GM21619 (cell line): ENCODE measurements at regions not wholly inside any gene's neighbourhood (a gene's known extent, or its start where the extent isn't known, plus 50 kb on each side); places are given as distances from the start of the nearest gene placed in this dataset.
"Not testable (repeated sequence)": the region's sequence is repeated elsewhere in the genome, so short reads cannot be mapped to it uniquely, and the experiment has no call there.

ENCODE experiments used
- ATAC-seq: cut with Tn5 transposase; IDR thresholded peaks from one replicate; pipeline ENCODE4 v1.9.1; 2021; ENCODE audit not compliant: unreplicated experiment

DNA sequence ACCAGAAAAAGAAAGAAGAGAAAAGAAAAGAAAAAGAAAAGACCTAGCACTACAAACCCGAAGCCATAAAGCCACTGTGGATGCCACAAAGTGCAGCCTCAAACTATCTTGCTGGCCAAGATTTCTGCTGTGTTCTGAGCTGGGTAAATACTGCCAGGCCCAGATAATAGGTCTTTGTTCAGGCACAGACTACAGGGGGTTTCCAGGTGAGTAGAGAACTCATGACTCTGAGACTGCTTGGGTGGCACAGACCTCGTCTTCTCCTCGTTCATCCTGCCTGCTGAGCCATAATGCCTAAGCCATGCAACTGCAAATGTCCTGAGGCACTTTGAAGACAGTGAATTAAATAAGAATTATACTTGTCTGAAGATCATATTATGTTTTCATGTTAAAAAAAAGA, 651.8 kb downstream of the LMO4 start:
- ATAC-seq: no peak

DNA sequence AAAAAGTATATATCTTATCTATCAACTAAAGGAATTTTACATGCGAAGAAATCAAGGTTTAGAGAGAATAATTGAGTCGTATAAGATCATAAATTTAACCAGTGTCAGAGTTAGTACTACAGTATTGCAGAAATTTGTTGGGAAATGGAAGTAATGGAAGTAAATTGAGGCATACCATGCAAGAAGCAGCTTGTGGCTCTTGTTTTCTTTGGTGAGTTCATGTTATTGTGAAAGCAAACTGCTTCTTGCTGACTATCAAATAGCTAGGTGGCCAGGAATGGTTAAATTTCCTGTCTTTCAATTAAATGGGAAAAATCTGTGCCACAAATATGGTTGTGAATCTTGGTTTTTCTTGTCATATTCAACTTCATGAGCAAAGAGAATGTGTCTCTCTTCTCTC, 652.7 kb downstream of the LMO4 start:
- ATAC-seq: no peak

DNA sequence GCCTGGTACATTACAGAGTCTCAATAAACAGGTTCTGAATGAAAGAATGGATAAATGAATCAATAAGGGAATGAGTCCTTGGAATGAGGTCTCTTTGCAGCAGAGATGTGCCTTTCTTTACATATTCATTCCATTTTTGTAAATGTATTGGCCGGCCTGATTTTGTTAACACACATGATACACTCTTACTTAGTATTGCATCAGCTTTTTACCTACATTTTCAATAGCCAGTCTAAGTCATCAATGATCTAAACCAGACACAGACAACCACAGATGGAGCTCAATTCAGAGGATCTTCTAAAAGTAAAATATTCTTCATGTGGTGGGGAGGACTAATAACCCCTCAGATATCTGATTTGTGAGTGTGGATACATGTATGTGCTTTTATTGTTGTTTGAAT, 653.1 kb downstream of the LMO4 start:
- no peak for ATAC-seq

DNA sequence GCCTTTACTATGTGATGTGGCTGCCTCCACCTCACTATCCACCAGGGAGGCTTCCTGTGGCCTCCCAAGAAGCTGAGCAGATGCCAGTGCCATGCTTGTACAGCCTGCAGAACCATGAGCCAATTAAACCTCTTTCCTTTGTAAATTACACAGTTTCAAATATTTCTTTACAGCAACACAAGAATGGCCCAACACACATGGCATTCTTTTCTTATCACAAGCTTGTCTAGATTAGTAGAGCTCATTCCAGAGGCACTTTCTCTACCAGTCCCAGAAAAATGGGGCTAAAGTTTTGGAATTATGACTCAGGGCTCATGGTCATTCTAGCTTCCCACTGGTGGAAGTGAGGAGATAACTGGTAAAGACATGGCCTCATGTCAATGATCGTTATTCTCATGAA, 655.2 kb downstream of the LMO4 start:
- ATAC-seq: no peak

DNA sequence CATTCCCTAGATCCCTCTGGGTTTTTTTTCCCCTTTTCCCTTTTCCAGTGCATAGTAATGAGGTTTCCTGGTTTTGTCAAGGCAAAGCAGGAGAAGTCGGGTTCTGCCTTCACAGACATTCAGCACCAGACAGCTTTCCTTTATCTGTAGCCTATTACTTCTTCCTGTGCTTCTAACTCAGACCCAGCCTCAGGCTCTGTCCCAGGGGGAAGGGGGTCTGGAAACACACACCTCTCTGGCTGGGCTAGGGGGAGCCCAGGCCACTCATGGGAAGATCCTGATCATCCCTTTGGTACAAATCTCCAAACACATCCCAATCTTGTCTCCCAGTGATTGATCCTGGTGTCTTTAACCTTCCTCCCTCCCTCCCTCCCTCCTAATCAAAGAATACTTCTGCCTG, 656.4 kb downstream of the LMO4 start:
- no peak for ATAC-seq

DNA sequence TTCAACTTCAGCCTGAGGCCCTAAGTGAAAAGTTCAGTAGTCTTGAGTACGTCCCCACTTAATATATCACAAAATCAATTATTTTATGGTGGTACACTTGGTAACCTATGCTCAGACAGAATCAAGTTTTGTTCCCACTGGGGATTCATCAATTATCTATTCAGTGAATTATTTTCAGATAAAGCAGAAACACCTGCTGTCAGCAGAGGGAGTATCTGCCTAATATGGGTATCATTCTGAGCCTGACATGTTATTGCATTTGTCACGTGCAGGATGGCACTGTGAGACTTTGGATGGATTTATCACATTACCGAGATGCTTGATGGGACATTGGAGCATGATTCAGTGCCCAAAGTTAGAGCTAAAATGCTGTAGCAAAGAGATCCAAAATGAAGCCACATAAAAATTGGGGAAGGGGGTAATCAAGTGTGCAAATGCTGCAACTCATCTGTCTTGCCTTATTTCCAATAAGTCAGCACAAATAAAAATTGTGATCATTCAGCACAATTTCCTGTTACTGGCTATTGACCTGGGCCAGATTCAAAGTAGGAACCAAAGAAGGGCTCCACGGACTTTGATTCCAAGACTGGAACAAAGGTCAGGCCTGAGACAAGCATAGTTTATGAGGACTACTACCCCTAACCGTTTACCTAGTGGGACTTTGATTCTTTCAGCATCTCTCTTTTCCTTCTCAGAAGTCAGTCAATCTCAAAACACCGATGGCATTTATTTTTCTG, 657.6 kb downstream of the LMO4 start:
- no peak for ATAC-seq

DNA sequence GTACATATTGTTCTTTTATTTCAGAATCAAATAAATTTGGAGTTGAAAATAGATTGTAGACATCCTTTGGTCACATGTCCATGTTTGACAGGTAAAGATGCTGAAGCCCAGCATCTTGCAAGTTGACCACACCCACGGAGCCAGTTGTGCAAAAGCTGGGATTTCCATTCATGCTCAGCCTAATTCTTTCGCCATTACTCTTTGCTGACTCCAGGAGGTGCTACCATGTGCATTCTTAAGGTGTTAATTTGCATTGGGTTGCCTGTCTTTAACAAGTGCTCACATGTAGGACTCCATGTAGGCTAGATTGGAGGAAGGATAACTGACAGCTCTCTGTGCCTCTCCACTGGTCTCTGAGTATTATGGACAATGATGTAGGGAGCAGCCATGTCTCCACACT, 660.7 kb downstream of the LMO4 start:
- no peak for ATAC-seq

DNA sequence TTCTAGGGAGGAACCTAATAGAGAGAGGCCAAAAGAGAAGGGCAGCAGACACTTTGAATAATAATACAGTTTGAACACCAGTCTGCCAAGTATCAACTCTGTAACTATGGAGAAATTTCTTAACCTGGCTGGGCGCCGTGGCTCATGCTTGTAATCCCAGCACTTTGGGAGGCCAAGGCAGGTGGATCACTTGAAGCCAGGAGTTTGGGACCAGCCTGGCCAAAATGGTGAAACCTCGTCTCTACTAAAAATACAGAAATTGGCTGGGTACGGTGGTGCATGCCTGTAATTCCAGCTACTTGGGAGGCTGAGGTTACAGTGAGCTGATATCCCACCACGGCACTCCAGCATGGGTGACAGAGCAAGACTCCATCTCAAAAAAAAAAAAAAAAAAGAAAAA, 663.9 kb downstream of the LMO4 start:
- not testable (repeated sequence) for ATAC-seq

DNA sequence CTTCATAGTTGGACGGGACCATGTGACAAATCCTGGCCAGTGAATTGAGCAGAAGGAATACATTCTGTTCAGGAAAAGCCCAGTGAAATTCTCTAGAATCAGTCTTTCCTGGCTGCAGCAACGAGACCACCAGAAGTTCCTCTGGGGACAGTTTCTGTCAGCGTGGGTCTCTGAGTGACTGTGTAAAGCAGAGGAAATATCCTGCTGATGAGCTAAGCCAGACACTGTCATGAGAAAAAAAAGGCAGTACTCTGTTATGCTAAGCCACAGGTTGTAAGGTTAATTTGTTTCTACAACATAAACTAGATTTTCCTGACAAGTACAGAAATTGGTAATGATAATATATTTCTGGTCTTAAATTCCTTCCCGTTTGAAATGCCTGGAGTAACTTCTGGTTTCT, 664.4 kb downstream of the LMO4 start:
- no peak for ATAC-seq

DNA sequence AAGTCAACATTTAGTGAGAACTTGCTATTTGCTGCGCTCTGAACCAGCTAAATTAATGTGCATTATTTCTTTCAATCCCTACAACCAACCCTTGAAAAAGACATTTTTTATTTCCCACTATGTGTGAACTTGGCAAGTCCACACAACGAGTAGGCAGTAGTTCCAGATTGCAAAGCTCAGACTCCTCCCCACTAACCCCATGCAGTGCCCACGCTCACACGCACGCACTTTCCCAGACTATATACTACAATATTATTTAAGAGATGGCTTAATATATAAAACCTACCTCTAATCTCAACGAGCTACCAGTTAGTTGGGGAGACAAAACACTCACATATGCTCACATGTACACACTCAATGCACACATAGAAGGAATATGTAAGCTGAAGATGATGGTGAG, 671.2 kb downstream of the LMO4 start:
- ATAC-seq: no peak

DNA sequence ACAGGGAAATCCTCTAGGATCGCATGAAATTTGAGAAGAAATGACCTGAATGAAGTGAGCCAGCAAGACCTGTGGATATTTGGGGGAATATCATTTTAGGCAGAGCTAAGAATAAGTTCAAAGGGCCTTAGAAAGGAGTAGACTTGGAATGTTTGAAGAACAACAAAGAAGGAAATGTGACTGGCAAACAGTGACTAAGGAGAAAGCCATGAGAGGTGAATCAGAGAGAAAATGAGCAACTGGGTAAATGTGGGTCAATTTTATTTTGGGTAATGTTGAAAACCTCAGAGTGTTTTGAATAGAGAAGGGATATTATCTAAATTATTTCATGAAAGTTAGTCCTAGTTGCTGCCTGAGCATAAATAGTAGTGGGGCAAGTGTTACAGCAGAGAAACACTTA, 672.8 kb downstream of the LMO4 start:
- no peak for ATAC-seq

DNA sequence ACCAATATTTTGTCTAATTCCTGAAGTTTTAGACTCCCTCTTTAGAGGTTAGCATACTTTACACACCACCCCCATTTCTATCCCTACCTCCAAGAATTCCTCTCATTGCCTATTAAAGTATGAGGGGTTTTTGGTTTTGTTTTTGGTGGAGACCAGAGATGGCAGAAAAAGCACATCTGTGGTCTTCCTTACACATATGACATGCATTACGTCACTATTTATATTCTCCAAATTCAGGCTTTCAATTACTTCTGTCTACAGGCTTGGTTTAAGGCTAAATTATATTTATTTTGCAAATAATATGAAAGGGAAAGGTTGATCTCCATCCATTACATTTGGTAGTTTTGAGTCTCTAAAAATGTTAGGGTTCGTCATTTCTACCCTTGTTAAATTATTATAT, 674.6 kb downstream of the LMO4 start:
- ATAC-seq: no peak

DNA sequence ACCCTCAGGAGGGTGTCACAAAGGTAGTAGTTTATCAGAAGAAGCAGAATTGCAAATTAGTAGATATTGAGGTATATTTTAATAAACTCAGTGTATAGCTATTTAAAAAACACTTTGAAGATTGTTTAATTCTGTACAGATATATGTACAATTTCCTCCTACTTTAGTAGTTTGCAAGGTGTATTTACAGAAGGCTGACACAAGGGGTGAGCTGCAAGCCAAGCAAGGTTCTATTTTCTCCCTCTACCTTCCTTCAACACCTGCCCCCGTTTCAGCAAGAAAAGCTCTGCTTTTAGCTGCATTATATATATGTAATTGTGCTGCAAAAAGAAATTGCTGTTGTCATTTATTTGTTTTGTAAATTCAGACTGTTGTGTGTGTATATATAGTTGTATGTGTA, 674.2 kb upstream of the PKN2 start:
- no peak for ATAC-seq

DNA sequence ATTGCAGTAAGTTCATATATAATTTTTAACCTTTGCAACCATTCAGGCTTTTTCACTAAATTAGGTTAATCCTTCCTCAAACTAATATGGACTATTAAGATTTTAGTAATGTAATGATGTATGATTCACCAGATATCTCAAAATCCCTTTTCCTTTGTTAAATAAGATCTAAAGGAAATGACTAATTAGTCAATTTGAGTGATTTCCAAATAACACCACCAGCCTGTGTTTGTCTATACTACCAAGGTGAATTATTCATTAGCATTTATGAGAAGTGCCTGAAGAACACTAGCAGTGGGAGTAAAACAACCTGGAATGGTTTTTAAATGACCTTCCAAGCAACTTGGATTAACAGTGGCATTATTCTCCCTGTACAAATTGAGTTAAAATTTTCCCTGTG, 670.6 kb upstream of the PKN2 start:
- ATAC-seq: no peak

DNA sequence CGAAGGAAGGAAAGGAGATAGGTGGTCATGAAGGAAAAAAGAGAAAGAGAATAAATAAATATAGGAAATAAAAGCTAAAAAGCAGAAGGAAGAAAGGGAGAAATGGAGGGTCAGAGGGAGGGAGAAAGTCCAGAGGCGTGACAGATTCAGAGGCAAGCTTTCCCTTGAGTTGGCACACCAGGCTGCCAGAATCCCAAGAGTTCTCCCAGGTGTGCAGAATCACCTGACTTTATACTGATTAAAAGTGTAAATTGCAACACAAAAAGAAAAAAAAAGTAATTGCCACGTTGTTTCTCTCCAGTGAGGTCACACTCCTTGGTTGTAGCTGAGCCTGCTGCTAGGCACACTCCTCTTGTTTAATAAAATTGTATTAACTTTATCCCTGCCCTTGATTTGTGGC, 669.9 kb upstream of the PKN2 start:
- ATAC-seq: no peak

DNA sequence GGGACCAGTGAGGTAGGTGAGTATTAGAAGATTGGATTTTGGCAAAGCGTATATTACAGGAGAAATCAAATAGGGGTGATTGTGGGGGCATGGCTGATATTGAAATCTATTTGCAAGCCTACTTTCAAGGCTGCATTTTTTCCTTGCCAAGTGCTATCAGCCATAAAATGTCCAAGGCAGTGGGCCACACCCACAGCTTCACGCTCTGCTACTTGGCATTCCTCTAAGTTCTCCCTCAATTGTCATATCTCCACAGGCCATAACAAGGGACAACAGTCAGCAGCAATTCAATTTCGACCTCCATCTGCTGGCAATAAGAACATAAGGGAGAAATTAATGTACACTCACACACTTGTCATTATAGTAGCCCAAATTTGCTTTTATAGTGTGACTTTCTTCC, 667.1 kb upstream of the PKN2 start:
- no peak for ATAC-seq

DNA sequence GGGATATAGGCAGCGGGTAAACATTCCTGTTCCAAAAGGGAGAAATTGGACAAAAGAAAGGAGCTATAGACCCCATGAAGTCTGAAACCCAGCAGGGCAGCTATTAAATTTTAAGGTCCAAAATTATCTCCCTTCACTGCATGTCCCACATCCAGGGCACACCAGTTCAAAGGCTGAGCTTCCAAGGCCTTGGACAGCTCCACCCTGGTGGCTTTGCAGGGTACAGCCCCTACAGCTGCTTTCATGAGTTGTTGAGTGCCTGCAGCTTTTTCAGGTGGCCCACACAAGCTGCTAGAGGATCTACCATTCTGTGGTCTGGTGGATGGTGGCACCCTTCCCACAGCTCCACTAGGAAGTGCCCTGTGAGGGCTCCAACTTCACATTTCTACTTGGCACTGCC, 662.5 kb upstream of the PKN2 start:
- ATAC-seq: no peak

DNA sequence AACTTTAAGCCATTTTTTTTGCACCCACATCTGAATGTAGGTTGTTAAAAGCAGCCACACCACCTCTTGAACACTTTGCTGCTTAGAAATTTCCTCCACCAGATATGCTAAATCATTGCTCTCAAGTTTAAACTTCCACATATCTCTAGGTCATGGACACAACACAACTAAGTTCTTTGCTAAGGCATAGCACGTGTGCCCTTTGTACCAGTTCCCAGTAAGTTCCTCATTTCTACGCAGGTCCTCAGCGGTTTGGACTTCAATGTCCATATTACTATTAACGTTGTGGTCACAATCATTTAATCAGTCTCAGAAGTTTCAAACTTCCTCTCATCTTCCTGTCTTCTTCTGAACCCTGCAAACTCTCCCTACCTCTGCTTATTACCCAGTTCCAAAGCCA, 661.6 kb upstream of the PKN2 start:
- ATAC-seq: no peak

DNA sequence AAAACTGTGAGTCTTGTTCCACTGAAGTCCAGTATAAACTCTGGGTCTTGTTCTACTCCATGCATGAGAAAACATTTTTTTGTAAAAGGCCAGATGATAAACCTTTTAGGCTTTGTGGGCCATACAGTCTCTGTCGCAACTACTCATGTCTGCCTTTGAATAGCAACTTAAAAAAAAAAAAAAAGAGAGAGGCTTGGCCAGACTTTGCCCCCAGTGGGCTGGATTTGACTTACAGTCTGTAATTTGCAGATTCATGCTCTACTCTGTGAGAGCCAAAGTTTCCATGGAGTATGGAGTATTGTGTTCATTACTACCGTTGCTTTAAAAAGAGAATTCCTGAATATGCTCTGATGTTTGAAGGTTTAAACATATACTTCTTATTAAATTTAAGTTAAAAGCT, 654.9 kb upstream of the PKN2 start:
- no peak for ATAC-seq

DNA sequence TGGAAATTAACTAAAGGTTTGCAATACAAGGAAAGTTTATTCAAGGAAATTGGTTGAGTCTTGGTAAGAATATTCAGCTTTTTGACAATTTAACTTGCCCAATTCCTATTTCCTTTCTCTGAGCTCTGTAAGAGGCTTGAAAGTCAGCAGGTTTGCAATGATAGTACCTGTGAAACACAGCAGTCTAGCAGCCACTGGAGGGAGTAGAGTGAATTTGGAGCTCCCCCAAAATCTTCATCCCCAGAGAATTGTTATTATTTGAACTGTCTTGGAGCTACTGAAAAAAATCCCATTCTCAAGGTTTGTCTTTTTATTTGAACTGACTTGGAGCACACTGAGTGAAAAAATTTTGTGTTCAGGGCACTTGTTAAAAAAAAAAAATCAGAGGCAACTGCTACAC, 654.2 kb upstream of the PKN2 start:
- ATAC-seq: no peak

DNA sequence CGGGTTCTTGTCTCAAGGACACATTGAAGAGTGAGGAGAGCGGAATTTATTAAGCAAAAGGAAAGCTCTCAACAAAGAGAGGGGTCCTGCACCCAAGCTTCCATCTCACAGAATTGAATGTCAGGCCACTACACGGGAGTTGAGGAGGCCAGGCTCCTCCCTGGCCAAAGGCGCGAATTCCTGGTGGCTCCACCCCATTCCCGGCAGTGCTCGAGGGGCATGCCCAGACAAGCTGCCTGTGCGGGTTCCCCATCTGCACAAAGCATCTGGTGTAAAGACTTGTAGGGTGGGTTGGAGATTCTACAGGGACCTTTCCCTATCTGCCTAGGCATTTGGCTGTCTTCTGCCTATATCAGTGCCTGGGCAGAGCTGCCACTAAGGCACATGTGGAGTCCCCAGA, 648.5 kb upstream of the PKN2 start:
- ATAC-seq: no peak

DNA sequence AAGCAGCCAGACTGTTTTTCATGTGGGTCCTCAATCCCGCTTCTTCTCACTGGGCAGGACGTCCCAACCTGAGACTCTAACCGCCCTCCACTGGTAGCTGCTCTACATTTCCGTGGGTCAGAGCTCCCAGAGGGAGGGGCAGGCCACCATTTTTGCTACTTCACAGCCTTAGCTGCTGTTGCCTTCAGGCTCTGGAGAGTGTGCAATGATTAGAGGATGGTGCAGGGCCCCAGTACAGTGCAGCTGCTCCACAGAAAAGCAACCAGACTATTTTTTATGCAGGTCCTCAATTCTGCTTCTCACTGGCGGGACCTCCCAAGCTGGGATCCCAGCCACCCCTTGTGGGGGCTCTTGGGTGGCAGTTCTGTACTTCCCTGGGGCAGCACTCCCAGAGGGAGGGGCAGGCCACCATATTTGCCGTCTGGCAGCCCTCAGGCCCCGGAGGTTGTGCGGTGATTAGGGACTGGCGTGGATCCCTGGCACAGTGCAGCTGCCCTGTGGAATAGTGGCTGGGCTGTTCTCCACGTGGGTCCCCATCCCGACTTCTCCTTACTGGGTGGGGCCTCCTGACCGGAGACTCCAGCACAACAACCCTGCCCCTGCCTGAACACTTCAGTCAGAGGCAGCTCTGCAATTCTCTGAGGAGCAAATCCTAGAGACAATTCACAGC, 647.6 kb upstream of the PKN2 start:
- ATAC-seq: no peak

DNA sequence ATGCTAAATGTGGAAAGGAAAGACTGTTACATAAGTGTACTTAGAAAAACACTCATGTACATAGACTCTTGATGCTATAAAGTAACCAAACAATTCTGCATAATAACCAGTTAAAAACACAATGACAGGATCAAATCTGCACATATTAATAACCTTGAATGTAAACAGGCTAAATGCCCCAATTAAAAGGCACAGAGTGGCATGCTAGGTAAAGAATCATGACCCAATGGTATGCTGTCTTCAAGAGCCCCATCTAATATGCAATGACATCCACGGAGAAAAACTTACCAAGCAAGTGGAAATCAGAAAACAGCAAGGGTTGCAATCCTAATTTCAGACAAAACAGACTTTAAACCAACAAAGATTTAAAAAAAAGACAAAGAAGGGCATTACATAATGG, 644.8 kb upstream of the PKN2 start:
- ATAC-seq: no peak
